HCT116 (cell line): ENCODE measurements at regions not wholly inside any gene's neighbourhood (a gene's known extent, or its start where the extent isn't known, plus 50 kb on each side); places are given as distances from the start of the nearest gene placed in this dataset.

Source experiments
- CEBPB ChIP-seq: IDR thresholded peaks from 2 replicates; pipeline ENCODE4 v1.6.1; 2012; ENCODE audit warnings: low read depth
- CTCF ChIP-seq, 3 experiments: fragments of 200-600 bp in 1 of 3; sonication (generic) in 1 of 3; IDR thresholded peaks in 2 of 3; conservative IDR thresholded peaks in 1 of 3; 2 replicates each; pipeline ENCODE4 v1.5.1; 2012 to 2017; ENCODE audit warnings: low read depth in 2 of 3, low read length in 2 of 3, antibody characterized with exemption in 1 of 3, borderline replicate concordance in 1 of 3, control low read depth in 1 of 3, mild to moderate bottlenecking in 1 of 3, mixed read lengths in 1 of 3, mixed run types in 1 of 3, moderate library complexity in 1 of 3; ENCODE audit not compliant: insufficient read depth in 1 of 3
- EZH2 ChIP-seq: fragments of 200-600 bp; sonication (generic); IDR thresholded peaks from 2 replicates; pipeline ENCODE4 v1.6.1; 2017; ENCODE audit warnings: antibody characterized with exemption, mixed run types
- POLR2A ChIP-seq: IDR thresholded peaks from 2 replicates; pipeline ENCODE4 v1.7.0; 2011; ENCODE audit warnings: borderline replicate concordance; ENCODE audit not compliant: insufficient read depth, insufficient read length; ENCODE audit errors: extremely low read depth
- POLR2AphosphoS5 ChIP-seq: IDR thresholded peaks from 2 replicates; pipeline ENCODE4 v1.6.1; 2011; ENCODE audit warnings: mild to moderate bottlenecking, low read depth, low read length, moderate library complexity
- SIN3A ChIP-seq: IDR thresholded peaks from 2 replicates; pipeline ENCODE4 v1.6.1; 2012; ENCODE audit warnings: low read depth
- SP1 ChIP-seq: IDR thresholded peaks from 2 replicates; pipeline ENCODE4 v1.6.1; 2012; ENCODE audit warnings: low read depth
- TCF7L2 ChIP-seq: IDR thresholded peaks from 2 replicates; pipeline ENCODE4 v1.7.0; 2011; ENCODE audit warnings: borderline replicate concordance, inconsistent platforms; ENCODE audit not compliant: insufficient read depth, insufficient read length; ENCODE audit errors: extremely low read depth
- YY1 ChIP-seq: IDR thresholded peaks from 2 replicates; pipeline ENCODE4 v1.6.1; 2011; ENCODE audit warnings: low read length, low read depth, moderate library complexity, mild to moderate bottlenecking; ENCODE audit not compliant: insufficient replicate concordance; ENCODE audit errors: extremely low read depth
- ZFX ChIP-seq: fragments of 450-650 bp; IDR thresholded peaks from 2 replicates; pipeline ENCODE4 v1.6.1; 2017
- TF ChIP-seq, protein P1 (sequence below): IDR thresholded peaks from 2 replicates; pipeline ENCODE4 v1.6.1; 2012; ENCODE audit warnings: low read depth
- TF ChIP-seq, protein P2 (sequence below): IDR thresholded peaks from 2 replicates; pipeline ENCODE4 v1.6.1; 2011; ENCODE audit warnings: mild to moderate bottlenecking, low read length, moderate library complexity; ENCODE audit not compliant: insufficient replicate concordance; ENCODE audit errors: extremely low read depth
- TF ChIP-seq, protein P3 (sequence below): IDR thresholded peaks from 2 replicates; pipeline ENCODE4 v1.6.1; 2012

DNA sequence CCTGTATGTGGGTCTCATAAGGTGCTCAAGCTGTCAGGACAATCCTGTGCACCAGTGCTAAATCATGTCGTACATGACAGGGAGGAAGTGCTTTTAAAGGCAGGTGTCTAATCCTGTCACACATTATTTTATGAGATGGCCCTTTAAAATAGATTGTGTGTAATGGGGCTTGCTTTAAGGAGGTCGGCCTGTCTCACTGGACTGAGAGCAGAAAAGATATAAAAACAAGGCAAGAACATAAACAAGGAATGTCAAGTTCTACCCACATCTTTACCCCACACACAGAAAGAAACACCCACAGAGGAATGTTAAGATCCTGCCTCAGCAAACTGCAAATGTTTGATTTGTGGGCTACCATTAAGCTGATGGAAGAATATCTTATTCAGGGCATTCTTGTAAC is 279.0 kb downstream of the FOXA2 start:
- no peak for TF ChIP-seq CTCF (IDR thresholded peaks at IDR 0.05 in 2 of 3, conservative IDR thresholded peaks at IDR 0.05 in 1 of 3; ENCODE audit: borderline replicate concordance in 1 of 3, insufficient read depth in 1 of 3, low read depth in 2 of 3, low read length in 2 of 3)
- TF ChIP-seq EZH2, result no peak
- TF ChIP-seq POLR2AphosphoS5, result no peak
- TF ChIP-seq, protein P1, sequence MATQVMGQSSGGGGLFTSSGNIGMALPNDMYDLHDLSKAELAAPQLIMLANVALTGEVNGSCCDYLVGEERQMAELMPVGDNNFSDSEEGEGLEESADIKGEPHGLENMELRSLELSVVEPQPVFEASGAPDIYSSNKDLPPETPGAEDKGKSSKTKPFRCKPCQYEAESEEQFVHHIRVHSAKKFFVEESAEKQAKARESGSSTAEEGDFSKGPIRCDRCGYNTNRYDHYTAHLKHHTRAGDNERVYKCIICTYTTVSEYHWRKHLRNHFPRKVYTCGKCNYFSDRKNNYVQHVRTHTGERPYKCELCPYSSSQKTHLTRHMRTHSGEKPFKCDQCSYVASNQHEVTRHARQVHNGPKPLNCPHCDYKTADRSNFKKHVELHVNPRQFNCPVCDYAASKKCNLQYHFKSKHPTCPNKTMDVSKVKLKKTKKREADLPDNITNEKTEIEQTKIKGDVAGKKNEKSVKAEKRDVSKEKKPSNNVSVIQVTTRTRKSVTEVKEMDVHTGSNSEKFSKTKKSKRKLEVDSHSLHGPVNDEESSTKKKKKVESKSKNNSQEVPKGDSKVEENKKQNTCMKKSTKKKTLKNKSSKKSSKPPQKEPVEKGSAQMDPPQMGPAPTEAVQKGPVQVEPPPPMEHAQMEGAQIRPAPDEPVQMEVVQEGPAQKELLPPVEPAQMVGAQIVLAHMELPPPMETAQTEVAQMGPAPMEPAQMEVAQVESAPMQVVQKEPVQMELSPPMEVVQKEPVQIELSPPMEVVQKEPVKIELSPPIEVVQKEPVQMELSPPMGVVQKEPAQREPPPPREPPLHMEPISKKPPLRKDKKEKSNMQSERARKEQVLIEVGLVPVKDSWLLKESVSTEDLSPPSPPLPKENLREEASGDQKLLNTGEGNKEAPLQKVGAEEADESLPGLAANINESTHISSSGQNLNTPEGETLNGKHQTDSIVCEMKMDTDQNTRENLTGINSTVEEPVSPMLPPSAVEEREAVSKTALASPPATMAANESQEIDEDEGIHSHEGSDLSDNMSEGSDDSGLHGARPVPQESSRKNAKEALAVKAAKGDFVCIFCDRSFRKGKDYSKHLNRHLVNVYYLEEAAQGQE, result no peak
- TF ChIP-seq, protein P2, sequence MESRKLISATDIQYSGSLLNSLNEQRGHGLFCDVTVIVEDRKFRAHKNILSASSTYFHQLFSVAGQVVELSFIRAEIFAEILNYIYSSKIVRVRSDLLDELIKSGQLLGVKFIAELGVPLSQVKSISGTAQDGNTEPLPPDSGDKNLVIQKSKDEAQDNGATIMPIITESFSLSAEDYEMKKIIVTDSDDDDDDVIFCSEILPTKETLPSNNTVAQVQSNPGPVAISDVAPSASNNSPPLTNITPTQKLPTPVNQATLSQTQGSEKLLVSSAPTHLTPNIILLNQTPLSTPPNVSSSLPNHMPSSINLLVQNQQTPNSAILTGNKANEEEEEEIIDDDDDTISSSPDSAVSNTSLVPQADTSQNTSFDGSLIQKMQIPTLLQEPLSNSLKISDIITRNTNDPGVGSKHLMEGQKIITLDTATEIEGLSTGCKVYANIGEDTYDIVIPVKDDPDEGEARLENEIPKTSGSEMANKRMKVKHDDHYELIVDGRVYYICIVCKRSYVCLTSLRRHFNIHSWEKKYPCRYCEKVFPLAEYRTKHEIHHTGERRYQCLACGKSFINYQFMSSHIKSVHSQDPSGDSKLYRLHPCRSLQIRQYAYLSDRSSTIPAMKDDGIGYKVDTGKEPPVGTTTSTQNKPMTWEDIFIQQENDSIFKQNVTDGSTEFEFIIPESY, result no peak
- no peak for TF ChIP-seq POLR2A
- TF ChIP-seq SP1, result no peak
- no peak for TF ChIP-seq SIN3A
- TF ChIP-seq, protein P3, sequence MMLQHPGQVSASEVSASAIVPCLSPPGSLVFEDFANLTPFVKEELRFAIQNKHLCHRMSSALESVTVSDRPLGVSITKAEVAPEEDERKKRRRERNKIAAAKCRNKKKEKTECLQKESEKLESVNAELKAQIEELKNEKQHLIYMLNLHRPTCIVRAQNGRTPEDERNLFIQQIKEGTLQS, result no peak
- TF ChIP-seq CEBPB, result no peak
- no peak for TF ChIP-seq TCF7L2
- TF ChIP-seq ZFX, result no peak
- TF ChIP-seq YY1, result no peak
